Urinary bladder (tissue), 3 donors: ENCODE measurements at regions not wholly inside any gene's neighbourhood (a gene's known extent, or its start where the extent isn't known, plus 50 kb on each side); places are given as distances from the start of the nearest gene placed in this dataset.
A peak's percentile ranks its signal among the peaks of the same experiment; 100 is the strongest.

Experiments used
- DNase-seq: peaks from one replicate; pipeline ENCODE4 v3.0.0-alpha.2; 2015; ENCODE audit errors: extremely low spot score
- H3K27ac ChIP-seq: one replicate; pipeline ENCODE4 v1.5.1; 2013; ENCODE audit warnings: low read depth, mild to moderate bottlenecking, moderate library complexity
- H3K36me3 ChIP-seq: one replicate; pipeline ENCODE4 v1.6.1; 2013; ENCODE audit warnings: mild to moderate bottlenecking, moderate library complexity; ENCODE audit not compliant: insufficient read depth
- H3K4me1 ChIP-seq: one replicate; pipeline ENCODE4 v1.6.1; 2013; ENCODE audit warnings: mild to moderate bottlenecking, moderate library complexity; ENCODE audit not compliant: insufficient read depth
- H3K4me3 ChIP-seq: one replicate; pipeline ENCODE4 v1.5.1; 2013; ENCODE audit warnings: low read depth, low read length
- WGBS: extraction: QIAGEN DNeasy Blood & Tissue Kit; methylation state at CpG from one replicate; pipeline ENCODE4 v1.1.7; 2013; 5-methylcytosine and 5-hydroxymethylcytosine counted together
- donor health status: healthy with polysubstance abuse.
- donor health status: healthy.

- no peak for DNase-seq
- no peak overlapping the region for H3K27ac ChIP-seq
- H3K36me3 ChIP-seq: no peaks in the 10 kb centered on the region
- WGBS: 88% methylated on average over 2 of the region's 2 CpGs
- H3K4me3 ChIP-seq: no peak overlapping the region
- H3K4me1 ChIP-seq: no peaks in the 10 kb centered on the region
Observed at GRCh38 chr5:103428923-103429322, 133.7 kb downstream of the NUDT12 start.

GRCh38 chr5:103428411-103428871, 134.1 kb downstream of the NUDT12 start:
- Histone ChIP-seq H3K4me3 (no peak overlapping the region), H3K27ac (no peak overlapping the region), H3K4me1 (no peaks in the 10 kb centered on the region), H3K36me3 (no peaks in the 10 kb centered on the region)
- WGBS: 39% methylated on average over 6 of the region's 6 CpGs
- DNase-seq: peak; percentile 14

GRCh38 chr5:103427326-103427725, 135.3 kb downstream of the NUDT12 start:
- Histone ChIP-seq H3K36me3 (no peaks in the 10 kb centered on the region), H3K27ac (no peak overlapping the region), H3K4me3 (no peak overlapping the region), H3K4me1 (no peaks in the 10 kb centered on the region)
- WGBS: 90% methylated on average over 3 of the region's 3 CpGs
- no peak for DNase-seq

- Histone ChIP-seq H3K4me3 (no peak overlapping the region), H3K27ac (no peak overlapping the region), H3K4me1 (no peaks in the 10 kb centered on the region), H3K36me3 (no peaks in the 10 kb centered on the region)
- WGBS: 62% methylated on average over 3 of the region's 3 CpGs
- DNase-seq: no peak
Observed at GRCh38 chr5:103425686-103426454, 136.7 kb downstream of the NUDT12 start.

GRCh38 chr5:103424453-103425205, 138.0 kb downstream of the NUDT12 start:
- Histone ChIP-seq H3K36me3 (no peaks in the 10 kb centered on the region), H3K4me3 (no peak overlapping the region), H3K27ac (no peak overlapping the region), H3K4me1 (no peaks in the 10 kb centered on the region)
- 84% methylated on average over 5 of the region's 5 CpGs for WGBS
- no peak for DNase-seq

- Histone ChIP-seq H3K36me3 (no peaks in the 10 kb centered on the region), H3K4me1 (no peaks in the 10 kb centered on the region), H3K27ac (no peak overlapping the region), H3K4me3 (no peak overlapping the region)
- WGBS: 64% methylated on average over 2 of the region's 2 CpGs
- no peak for DNase-seq
Observed at GRCh38 chr5:103424026-103424425, 138.6 kb downstream of the NUDT12 start.

GRCh38 chr5:103422756-103423155, 139.8 kb downstream of the NUDT12 start:
- H3K4me1 ChIP-seq: no peaks in the 10 kb centered on the region

GRCh38 chr5:103414604-103415003, 148.0 kb downstream of the NUDT12 start:
- no peaks in the 10 kb centered on the region for H3K36me3 ChIP-seq
- WGBS: 75% methylated on average over 2 of the region's 2 CpGs
- no peaks in the 10 kb centered on the region for H3K4me1 ChIP-seq
- DNase-seq: no peak
- H3K4me3 ChIP-seq: no peak overlapping the region
- H3K27ac ChIP-seq: no peak overlapping the region

More at GRCh38 chr5:103422756-103423155, 139.8 kb downstream of the NUDT12 start:
- no peak for DNase-seq
- Histone ChIP-seq H3K36me3 (no peaks in the 10 kb centered on the region), H3K27ac (no peak overlapping the region), H3K4me3 (no peak overlapping the region)

GRCh38 chr5:103411711-103412110, 150.9 kb downstream of the NUDT12 start:
- Histone ChIP-seq H3K4me3 (no peak overlapping the region), H3K27ac (no peak overlapping the region), H3K4me1 (no peaks in the 10 kb centered on the region), H3K36me3 (no peaks in the 10 kb centered on the region)
- no peak for DNase-seq
- WGBS: 38% methylated on average over 1 of the region's 1 CpG

- H3K36me3 ChIP-seq: no peaks in the 10 kb centered on the region
- no peak overlapping the region for H3K4me3 ChIP-seq
- no peak overlapping the region for H3K27ac ChIP-seq
- H3K4me1 ChIP-seq: no peaks in the 10 kb centered on the region
- no peak for DNase-seq
- WGBS: 72% methylated on average over 2 of the region's 2 CpGs
Observed at GRCh38 chr5:103410172-103410571, 151.6 kb downstream of the MACIR start.

GRCh38 chr5:103409013-103409670, 150.6 kb downstream of the MACIR start:
- DNase-seq: no peak
- Histone ChIP-seq H3K36me3 (no peaks in the 10 kb centered on the region), H3K4me3 (no peak overlapping the region), H3K4me1 (no peaks in the 10 kb centered on the region), H3K27ac (no peak overlapping the region)

GRCh38 chr5:103408408-103408807, 149.8 kb downstream of the MACIR start:
- no peaks in the 10 kb centered on the region for H3K36me3 ChIP-seq
- H3K4me3 ChIP-seq: no peak overlapping the region
- DNase-seq: no peak
- 59% methylated on average over 2 of the region's 2 CpGs for WGBS
- no peaks in the 10 kb centered on the region for H3K4me1 ChIP-seq
- no peak overlapping the region for H3K27ac ChIP-seq

GRCh38 chr5:103407402-103407801, 148.8 kb downstream of the MACIR start:
- H3K36me3 ChIP-seq: no peaks in the 10 kb centered on the region
- no peak overlapping the region for H3K27ac ChIP-seq
- no peaks in the 10 kb centered on the region for H3K4me1 ChIP-seq
- WGBS: 75% methylated on average over 2 of the region's 2 CpGs
- no peak overlapping the region for H3K4me3 ChIP-seq
- no peak for DNase-seq

- H3K4me1 ChIP-seq: no peaks in the 10 kb centered on the region
- no peaks in the 10 kb centered on the region for H3K36me3 ChIP-seq
- DNase-seq: no peak
- WGBS: 62% methylated on average over 1 of the region's 1 CpG
- H3K27ac ChIP-seq: no peak overlapping the region
- no peak overlapping the region for H3K4me3 ChIP-seq
Observed at GRCh38 chr5:103404483-103404882, 145.9 kb downstream of the MACIR start.
